ENCODE measurements at regions not wholly inside any gene's neighbourhood (a gene's known extent, or its start where the extent isn't known, plus 50 kb on each side); places are given as distances from the start of the nearest gene placed in this dataset.

DNA sequence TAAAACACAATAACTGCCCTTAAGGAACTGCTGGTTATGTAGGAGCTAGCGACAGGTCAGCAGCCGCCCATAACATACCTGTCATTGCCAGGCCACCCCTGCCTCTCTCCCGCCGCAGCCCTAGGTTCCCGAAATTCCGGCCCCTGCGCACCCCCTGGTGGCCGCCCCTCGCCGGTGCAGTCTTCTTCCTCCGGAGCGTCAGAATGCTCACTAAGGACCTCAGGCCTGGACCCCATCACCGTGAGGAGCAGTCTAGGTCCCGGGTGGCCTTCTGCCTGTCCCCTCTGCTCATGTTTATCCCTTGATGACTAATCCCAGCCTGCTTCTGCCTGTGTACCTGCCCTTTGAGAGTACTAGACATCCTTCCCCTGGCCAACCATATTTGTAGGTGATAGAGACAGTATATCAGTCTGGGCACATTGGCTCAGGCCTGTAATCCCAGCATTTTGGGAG lies 115.7 kb upstream of the SLC1A4 start (continued):
- TF ChIP-seq, protein P1, sequence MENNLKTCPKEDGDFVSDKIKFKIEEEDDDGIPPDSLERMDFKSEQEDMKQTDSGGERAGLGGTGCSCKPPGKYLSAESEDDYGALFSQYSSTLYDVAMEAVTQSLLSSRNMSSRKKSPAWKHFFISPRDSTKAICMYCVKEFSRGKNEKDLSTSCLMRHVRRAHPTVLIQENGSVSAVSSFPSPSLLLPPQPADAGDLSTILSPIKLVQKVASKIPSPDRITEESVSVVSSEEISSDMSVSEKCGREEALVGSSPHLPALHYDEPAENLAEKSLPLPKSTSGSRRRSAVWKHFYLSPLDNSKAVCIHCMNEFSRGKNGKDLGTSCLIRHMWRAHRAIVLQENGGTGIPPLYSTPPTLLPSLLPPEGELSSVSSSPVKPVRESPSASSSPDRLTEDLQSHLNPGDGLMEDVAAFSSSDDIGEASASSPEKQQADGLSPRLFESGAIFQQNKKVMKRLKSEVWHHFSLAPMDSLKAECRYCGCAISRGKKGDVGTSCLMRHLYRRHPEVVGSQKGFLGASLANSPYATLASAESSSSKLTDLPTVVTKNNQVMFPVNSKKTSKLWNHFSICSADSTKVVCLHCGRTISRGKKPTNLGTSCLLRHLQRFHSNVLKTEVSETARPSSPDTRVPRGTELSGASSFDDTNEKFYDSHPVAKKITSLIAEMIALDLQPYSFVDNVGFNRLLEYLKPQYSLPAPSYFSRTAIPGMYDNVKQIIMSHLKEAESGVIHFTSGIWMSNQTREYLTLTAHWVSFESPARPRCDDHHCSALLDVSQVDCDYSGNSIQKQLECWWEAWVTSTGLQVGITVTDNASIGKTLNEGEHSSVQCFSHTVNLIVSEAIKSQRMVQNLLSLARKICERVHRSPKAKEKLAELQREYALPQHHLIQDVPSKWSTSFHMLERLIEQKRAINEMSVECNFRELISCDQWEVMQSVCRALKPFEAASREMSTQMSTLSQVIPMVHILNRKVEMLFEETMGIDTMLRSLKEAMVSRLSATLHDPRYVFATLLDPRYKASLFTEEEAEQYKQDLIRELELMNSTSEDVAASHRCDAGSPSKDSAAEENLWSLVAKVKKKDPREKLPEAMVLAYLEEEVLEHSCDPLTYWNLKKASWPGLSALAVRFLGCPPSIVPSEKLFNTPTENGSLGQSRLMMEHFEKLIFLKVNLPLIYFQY (CRISPR knock-in tag; IDR thresholded peaks at IDR 0.05; ENCODE audit: borderline replicate concordance): 0 out of 2 replicates have a peak, but pooled peaks have one; percentile 27
- TF ChIP-seq HNF4G (IDR thresholded peaks at IDR 0.05; ENCODE audit: borderline replicate concordance, low read depth, low read length) (no peak), HNF4G (CRISPR knock-in tag; IDR thresholded peaks at IDR 0.05; ENCODE audit: borderline replicate concordance, low read depth) (0 out of 2 replicates have a peak, but pooled peaks have one; percentile 23), PHB2 (IDR thresholded peaks at IDR 0.05; ENCODE audit: partially characterized antibody) (no peak), MIXL1 (CRISPR knock-in tag; IDR thresholded peaks at IDR 0.05) (0 out of 2 replicates have a peak, but pooled peaks have one; percentile 17), RNF2 (conservative IDR thresholded peaks at IDR 0.05; ENCODE audit: low read depth) (0 out of 2 replicates have a peak, but pooled peaks have one; percentile 36), MEIS2 (CRISPR knock-in tag; IDR thresholded peaks at IDR 0.05) (peak; percentile 63; the same call in 1 of the 2 replicates), RAD21 (CRISPR knock-in tag; IDR thresholded peaks at IDR 0.05) (peak; percentile 95), ZFY (CRISPR knock-in tag; IDR thresholded peaks at IDR 0.05) (peak; percentile 48; the same call in 1 of the 2 replicates), ZFP90 (CRISPR knock-in tag; IDR thresholded peaks at IDR 0.05; ENCODE audit: borderline replicate concordance) (peak; percentile 75; the same call in 1 of the 2 replicates), KDM2A (CRISPR knock-in tag; IDR thresholded peaks at IDR 0.05; ENCODE audit: borderline replicate concordance, low read depth) (peak; percentile 89)
- TF ChIP-seq, protein P2, sequence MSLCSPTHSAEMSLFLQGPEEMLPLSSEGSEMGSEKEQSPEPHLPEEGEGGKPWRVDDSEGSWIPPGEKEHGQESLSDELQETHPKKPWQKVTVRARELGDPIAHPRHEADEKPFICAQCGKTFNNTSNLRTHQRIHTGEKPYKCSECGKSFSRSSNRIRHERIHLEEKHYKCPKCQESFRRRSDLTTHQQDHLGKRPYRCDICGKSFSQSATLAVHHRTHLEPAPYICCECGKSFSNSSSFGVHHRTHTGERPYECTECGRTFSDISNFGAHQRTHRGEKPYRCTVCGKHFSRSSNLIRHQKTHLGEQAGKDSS (CRISPR knock-in tag; IDR thresholded peaks at IDR 0.05; ENCODE audit: borderline replicate concordance, low read depth): no peak
- TF ChIP-seq, protein P3, sequence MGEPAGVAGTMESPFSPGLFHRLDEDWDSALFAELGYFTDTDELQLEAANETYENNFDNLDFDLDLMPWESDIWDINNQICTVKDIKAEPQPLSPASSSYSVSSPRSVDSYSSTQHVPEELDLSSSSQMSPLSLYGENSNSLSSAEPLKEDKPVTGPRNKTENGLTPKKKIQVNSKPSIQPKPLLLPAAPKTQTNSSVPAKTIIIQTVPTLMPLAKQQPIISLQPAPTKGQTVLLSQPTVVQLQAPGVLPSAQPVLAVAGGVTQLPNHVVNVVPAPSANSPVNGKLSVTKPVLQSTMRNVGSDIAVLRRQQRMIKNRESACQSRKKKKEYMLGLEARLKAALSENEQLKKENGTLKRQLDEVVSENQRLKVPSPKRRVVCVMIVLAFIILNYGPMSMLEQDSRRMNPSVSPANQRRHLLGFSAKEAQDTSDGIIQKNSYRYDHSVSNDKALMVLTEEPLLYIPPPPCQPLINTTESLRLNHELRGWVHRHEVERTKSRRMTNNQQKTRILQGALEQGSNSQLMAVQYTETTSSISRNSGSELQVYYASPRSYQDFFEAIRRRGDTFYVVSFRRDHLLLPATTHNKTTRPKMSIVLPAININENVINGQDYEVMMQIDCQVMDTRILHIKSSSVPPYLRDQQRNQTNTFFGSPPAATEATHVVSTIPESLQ (CRISPR knock-in tag; conservative IDR thresholded peaks at IDR 0.05): no peak
- TF ChIP-seq, protein P4, sequence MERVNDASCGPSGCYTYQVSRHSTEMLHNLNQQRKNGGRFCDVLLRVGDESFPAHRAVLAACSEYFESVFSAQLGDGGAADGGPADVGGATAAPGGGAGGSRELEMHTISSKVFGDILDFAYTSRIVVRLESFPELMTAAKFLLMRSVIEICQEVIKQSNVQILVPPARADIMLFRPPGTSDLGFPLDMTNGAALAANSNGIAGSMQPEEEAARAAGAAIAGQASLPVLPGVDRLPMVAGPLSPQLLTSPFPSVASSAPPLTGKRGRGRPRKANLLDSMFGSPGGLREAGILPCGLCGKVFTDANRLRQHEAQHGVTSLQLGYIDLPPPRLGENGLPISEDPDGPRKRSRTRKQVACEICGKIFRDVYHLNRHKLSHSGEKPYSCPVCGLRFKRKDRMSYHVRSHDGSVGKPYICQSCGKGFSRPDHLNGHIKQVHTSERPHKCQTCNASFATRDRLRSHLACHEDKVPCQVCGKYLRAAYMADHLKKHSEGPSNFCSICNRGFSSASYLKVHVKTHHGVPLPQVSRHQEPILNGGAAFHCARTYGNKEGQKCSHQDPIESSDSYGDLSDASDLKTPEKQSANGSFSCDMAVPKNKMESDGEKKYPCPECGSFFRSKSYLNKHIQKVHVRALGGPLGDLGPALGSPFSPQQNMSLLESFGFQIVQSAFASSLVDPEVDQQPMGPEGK (CRISPR knock-in tag; IDR thresholded peaks at IDR 0.05): 0 out of 2 replicates have a peak, but pooled peaks have one; percentile 20
- TF ChIP-seq, protein P5, sequence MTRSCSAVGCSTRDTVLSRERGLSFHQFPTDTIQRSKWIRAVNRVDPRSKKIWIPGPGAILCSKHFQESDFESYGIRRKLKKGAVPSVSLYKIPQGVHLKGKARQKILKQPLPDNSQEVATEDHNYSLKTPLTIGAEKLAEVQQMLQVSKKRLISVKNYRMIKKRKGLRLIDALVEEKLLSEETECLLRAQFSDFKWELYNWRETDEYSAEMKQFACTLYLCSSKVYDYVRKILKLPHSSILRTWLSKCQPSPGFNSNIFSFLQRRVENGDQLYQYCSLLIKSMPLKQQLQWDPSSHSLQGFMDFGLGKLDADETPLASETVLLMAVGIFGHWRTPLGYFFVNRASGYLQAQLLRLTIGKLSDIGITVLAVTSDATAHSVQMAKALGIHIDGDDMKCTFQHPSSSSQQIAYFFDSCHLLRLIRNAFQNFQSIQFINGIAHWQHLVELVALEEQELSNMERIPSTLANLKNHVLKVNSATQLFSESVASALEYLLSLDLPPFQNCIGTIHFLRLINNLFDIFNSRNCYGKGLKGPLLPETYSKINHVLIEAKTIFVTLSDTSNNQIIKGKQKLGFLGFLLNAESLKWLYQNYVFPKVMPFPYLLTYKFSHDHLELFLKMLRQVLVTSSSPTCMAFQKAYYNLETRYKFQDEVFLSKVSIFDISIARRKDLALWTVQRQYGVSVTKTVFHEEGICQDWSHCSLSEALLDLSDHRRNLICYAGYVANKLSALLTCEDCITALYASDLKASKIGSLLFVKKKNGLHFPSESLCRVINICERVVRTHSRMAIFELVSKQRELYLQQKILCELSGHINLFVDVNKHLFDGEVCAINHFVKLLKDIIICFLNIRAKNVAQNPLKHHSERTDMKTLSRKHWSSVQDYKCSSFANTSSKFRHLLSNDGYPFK (CRISPR knock-in tag; IDR thresholded peaks at IDR 0.05; ENCODE audit: borderline replicate concordance): peak; percentile 70; the same call in 1 of the 2 replicates
- TF ChIP-seq, protein P6, sequence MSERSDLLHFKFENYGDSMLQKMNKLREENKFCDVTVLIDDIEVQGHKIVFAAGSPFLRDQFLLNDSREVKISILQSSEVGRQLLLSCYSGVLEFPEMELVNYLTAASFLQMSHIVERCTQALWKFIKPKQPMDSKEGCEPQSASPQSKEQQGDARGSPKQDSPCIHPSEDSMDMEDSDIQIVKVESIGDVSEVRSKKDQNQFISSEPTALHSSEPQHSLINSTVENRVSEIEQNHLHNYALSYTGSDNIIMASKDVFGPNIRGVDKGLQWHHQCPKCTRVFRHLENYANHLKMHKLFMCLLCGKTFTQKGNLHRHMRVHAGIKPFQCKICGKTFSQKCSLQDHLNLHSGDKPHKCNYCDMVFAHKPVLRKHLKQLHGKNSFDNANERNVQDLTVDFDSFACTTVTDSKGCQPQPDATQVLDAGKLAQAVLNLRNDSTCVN (CRISPR knock-in tag; IDR thresholded peaks at IDR 0.05; ENCODE audit: borderline replicate concordance): no peak

Data from HepG2 (cell line).